Ovary (tissue), 7 donors: ENCODE measurements at regions not wholly inside any gene's neighbourhood (a gene's known extent, or its start where the extent isn't known, plus 50 kb on each side); places are given as distances from the start of the nearest gene placed in this dataset.
"Not testable (repeated sequence)": the region's sequence is repeated elsewhere in the genome, so short reads cannot be mapped to it uniquely, and the experiment has no call there.

Experiments
- DNase-seq, 5 donors: peaks; one replicate each; pipeline ENCODE4 v3.0.0-alpha.2; 2019 to 2020
- H3K27ac ChIP-seq, 2 donors: fragments of 200-600 bp; one replicate each; pipeline versions ENCODE4 v1.5.1 to v1.8.0; 2019 to 2022
- H3K27me3 ChIP-seq: fragments of 200-600 bp; one replicate; pipeline ENCODE4 v1.8.0; 2022
- H3K36me3 ChIP-seq: fragments of 200-600 bp; sonication (generic); one replicate; pipeline ENCODE4 v1.5.1; 2019
- H3K4me1 ChIP-seq: one replicate; pipeline ENCODE4 v1.8.1; 2013; ENCODE audit warnings: mild to moderate bottlenecking, moderate library complexity; ENCODE audit not compliant: insufficient read depth
- H3K4me3 ChIP-seq: fragments of 200-600 bp; sonication (generic); one replicate; pipeline ENCODE4 v1.5.1; 2017
- H3K9me3 ChIP-seq, 2 donors: fragments of 200-600 bp in 1 of 2; sonication (generic) in 1 of 2; one replicate each; pipeline versions ENCODE4 v1.5.1 to v1.8.1; 2013 to 2019; ENCODE audit warnings: mild to moderate bottlenecking in 1 of 2, moderate library complexity in 1 of 2
- CTCF ChIP-seq, 3 donors: fragments of 450-650 bp in 2 of 3; fragments of 200-600 bp in 1 of 3; IDR thresholded peaks; one replicate each; pipeline versions ENCODE4 v1.5.1 to v1.8.0; 2016 to 2022; ENCODE audit warnings: antibody characterized with exemption in 3 of 3, mild to moderate bottlenecking in 1 of 3
- EP300 ChIP-seq: sonication (generic); formaldehyde crosslinking; IDR thresholded peaks from one replicate; pipeline ENCODE4 v1.6.1; 2017; ENCODE audit warnings: antibody characterized with exemption
- POLR2A ChIP-seq: fragments of 450-650 bp; IDR thresholded peaks from one replicate; pipeline ENCODE4 v1.6.1; 2017; ENCODE audit warnings: antibody characterized with exemption, mild to moderate bottlenecking, moderate library complexity
- WGBS, 3 donors: extraction: QIAGEN DNeasy Blood & Tissue Kit in 1 of 3; methylation state at CpG; one replicate each; pipeline versions ENCODE4 v1.1.5 to v1.1.7; 2013 to 2017; 5-methylcytosine and 5-hydroxymethylcytosine counted together
- intact Hi-C, 4 donors: fragments of 100-400 bp; cut with DNase I; formaldehyde crosslinking; loops; one replicate each; pipeline versions ENCODE4 v1.11.0 to v1.15.1; 2022 to 2023
- donor health status: DM: no; HTN: no; CAD: no; lungs with moderate emphysema.
- donor health status: DM: no; HTN: no; CAD: no.
- donor health status: Bipolar disorder and iron deficiency.
- donor health status: DM: no; HTN: no; CAD: no.
- donor health status: DM: yes; HTN: yes; CAD: no.

DNA sequence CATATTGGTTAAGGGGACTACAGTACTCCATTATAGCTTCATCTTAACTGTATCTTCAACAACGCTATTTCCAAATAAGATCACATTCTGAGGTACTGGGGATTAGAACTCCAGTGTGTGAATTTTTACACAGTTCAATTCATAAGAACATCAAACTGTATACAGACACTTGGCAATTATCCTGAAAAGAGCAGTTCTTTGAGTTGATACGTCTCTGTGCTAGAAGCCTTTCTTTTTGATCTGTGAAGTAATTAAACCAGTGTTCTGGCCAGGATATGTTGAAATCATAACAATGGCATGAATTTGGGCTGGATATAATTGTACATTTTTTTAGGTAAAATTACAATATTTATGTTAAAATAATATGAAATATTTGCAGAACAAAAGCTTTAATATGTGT is 93.5 kb upstream of the ITPRID2 start:
- H3K9me3 ChIP-seq: no peaks in the 10 kb centered on the region
- no peak for DNase-seq
- no peaks in the 10 kb centered on the region for H3K4me1 ChIP-seq
- 75 to 78% (median 77%) methylated on average over 2 of the region's 2 CpGs for WGBS, 3 donors
- no peak overlapping the region for H3K27ac ChIP-seq
- no peak for TF ChIP-seq POLR2A
- no peak for TF ChIP-seq CTCF (IDR thresholded peaks at IDR 0.05)
- no peak for TF ChIP-seq EP300
- no peaks in the 10 kb centered on the region for H3K27me3 ChIP-seq
- H3K4me3 ChIP-seq: no peak overlapping the region
- no peaks in the 10 kb centered on the region for H3K36me3 ChIP-seq
- intact Hi-C loops: no loop called here

DNA sequence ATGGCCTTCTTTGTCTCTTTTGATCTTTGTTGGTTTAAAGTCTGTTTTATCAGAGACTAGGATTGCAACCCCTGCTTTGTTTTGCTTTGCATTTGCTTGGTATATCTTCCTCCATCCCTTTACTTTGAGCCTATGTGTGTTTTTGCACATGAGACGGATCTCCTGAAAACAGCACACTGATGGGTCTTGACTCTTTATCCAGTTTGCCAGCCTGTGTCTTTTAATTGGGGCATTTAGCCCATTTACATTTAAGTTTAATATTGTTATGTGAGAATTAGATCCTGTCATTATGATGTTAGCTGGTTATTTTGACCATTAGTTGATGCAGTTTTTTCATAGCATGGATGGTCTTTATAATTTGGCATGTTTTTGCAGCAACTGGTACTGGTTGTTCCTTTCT is 89.2 kb upstream of the ITPRID2 start:
- intact Hi-C loops, H3K36me3 ChIP-seq, DNase-seq, H3K27ac ChIP-seq, H3K9me3 ChIP-seq, H3K4me1 ChIP-seq, H3K4me3 ChIP-seq, H3K27me3 ChIP-seq: not testable (repeated sequence)
- WGBS, 3 donors: 97 to 100% (median 100%) methylated on average over 1 of the region's 1 CpG

DNA sequence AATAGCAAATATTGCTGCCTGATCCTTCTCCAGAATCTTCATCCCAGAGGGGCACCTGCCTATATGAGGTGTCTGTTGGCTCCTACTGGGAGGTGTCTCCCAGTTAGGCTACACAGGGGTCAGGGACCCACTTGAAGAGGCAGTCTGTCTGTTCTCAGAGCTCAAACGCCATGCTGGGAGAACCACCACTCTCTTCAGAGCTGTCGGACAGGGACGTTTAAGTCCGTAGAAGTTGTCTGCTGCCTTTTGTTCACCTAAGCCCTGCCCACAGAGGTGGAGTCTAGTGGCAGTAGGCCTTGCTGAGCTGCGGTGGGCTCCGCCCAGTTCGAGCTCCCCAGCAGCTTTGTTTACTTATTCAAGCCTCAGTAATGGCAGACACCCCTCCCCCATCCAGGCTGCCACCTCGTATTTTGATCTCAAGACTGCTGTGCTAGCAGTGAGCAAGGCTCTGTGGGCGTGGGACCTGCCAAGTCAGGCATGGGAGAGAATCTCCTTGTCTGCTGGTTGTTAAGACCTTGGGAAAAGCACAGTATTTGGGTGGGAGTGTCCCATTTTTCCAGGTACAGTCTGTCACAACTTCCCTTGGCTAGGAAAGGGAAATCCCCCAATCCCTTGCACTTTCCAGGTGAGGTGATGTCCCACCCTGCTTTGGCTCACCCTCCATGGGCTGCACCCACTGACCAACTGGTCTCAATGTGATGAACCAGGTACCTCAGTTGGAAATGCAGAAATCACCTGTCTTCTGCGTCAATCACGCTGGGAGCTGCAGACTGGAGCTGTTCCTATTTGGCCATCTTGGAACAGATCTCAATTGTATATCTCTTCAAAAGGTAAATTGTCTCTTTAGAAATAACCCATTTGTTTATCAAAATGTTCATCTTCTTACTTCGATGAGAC is 87.4 kb upstream of the ITPRID2 start:
- intact Hi-C loops, H3K4me3 ChIP-seq, H3K27me3 ChIP-seq, H3K4me1 ChIP-seq, H3K36me3 ChIP-seq, H3K27ac ChIP-seq, H3K9me3 ChIP-seq, DNase-seq: not testable (repeated sequence)
- WGBS, 3 donors: 83 to 85% (median 84%) methylated on average over 12 of the region's 12 CpGs

DNA sequence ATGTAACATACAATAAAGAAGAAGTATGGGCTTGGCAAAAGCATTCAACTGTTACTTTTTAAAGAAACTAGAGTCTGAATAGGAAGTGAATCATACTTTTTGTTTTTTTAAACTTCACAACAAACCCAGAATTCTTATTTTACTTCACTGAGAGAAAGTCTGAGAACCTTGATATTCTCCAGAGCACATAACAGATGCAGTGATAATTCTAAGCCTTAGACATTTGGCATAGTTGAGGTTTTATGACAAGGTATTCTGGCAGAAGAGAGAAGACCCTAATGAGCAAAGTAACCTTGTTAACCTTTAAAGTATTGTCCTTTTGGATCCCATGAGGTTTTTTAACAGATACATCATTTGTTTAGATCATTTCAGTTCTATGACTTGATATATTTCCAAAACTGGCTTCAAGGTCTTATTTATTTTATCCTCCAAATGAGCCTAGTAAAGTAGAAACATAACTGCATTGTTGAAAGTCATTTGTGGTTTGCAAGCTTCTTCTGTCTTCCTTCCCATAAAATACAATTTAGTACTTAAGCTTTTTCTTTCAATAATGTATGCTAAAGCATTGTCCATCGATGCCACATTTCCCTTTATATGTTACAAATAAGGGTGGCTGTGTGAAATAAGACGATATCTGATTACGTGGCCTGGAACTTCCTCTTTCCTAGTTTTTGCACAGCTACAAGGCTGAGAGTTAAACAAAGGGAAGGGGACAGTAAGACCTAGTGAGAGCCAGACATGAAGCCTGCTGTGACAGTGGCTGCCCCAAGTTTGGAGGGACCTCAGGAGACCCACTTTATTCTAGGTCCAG is 86.1 kb upstream of the ITPRID2 start:
- no peak for TF ChIP-seq POLR2A
- no peak for TF ChIP-seq CTCF (IDR thresholded peaks at IDR 0.05)
- TF ChIP-seq EP300: no peak
- intact Hi-C loops: no loop called here
- WGBS, 3 donors: 37 to 50% (median 48%) methylated on average over 3 of the region's 3 CpGs
- no peaks in the 10 kb centered on the region for H3K4me1 ChIP-seq
- H3K4me3 ChIP-seq: no peak overlapping the region
- H3K27ac ChIP-seq: no peak overlapping the region
- H3K9me3 ChIP-seq: no peaks in the 10 kb centered on the region
- H3K36me3 ChIP-seq: no peaks in the 10 kb centered on the region
- no peaks in the 10 kb centered on the region for H3K27me3 ChIP-seq
- no peak for DNase-seq

DNA sequence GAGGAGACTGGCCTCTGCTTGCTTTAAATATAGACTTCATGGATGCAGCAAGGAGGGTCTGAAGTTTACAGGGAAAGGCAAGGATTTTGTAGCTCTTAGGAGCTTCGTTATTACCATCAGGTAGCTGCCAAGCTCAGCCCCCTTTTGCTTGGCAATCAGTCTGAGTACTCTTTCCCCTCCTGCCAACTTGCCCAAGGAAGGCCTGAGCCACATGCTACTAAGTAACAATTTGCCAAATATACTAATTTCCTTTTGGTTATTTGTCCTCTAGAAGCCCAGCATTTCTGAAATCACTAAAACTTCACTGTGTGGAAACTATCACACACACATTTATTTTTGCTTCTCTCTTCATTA is 85.5 kb upstream of the ITPRID2 start:
- H3K9me3 ChIP-seq: no peaks in the 10 kb centered on the region
- DNase-seq: no peak
- no peak overlapping the region for H3K27ac ChIP-seq
- 5 to 14% (median 9%) methylated on average over 1 of the region's 1 CpG for WGBS, 3 donors
- no peak for TF ChIP-seq POLR2A
- TF ChIP-seq EP300: no peak
- no peak for TF ChIP-seq CTCF (IDR thresholded peaks at IDR 0.05)
- intact Hi-C loops: no loop called here
- H3K36me3 ChIP-seq: no peaks in the 10 kb centered on the region
- no peak overlapping the region for H3K4me3 ChIP-seq
- peaks cover 2% of the 10 kb centered on the region for H3K4me1 ChIP-seq
- no peaks in the 10 kb centered on the region for H3K27me3 ChIP-seq
